ENCODE measurements at regions not wholly inside any gene's neighbourhood (a gene's known extent, or its start where the extent isn't known, plus 50 kb on each side); places are given as distances from the start of the nearest gene placed in this dataset.

- TF ChIP-seq CTCF (IDR thresholded peaks at IDR 0.05) (no peak), ZFX (IDR thresholded peaks at IDR 0.05; ENCODE audit: borderline replicate concordance) (no peak)
These were observed 153.9 kb upstream of the B3GALT2 start for GRCh38 chr1:193340331-193340730.

Measured in 22Rv1 (cell line).